Panc1 (cell line): ENCODE measurements at regions not wholly inside any gene's neighbourhood (a gene's known extent, or its start where the extent isn't known, plus 50 kb on each side); places are given as distances from the start of the nearest gene placed in this dataset.

ENCODE experiments used
- ATAC-seq: fragments of 200-7000 bp; cut with Tn5 transposase; 2 replicates; pipeline ENCODE4 v1.9.1; 2020; ENCODE audit warnings: mild to moderate bottlenecking, moderate library complexity
- BruUV-seq: library from RNA; stranded (reverse); fragments of 400-500 nt; replicated peaks from 2 replicates; lab custom pipeline; 2021; lab: Mats Ljungman, UMichigan
- CTCF ChIA-PET: fragments of 300-600 bp; sonication (Branson Sonifier 250); formaldehyde crosslinking; loops from one replicate; lab custom pipeline; 2022; ENCODE audit warnings: antibody characterized with exemption; lab: Charles Lee
- POLR2A ChIA-PET: fragments of 300-600 bp; sonication (Branson Sonifier 250); formaldehyde crosslinking; loops from one replicate; lab custom pipeline; 2022; ENCODE audit warnings: antibody characterized with exemption; lab: Charles Lee
- DNase-seq: peaks from one replicate; pipeline ENCODE4 v3.0.0-alpha.2; 2010; ENCODE audit warnings: low read depth, low spot score
- H3K27ac ChIP-seq: 2 replicates; pipeline ENCODE4 v1.5.1; 2011; ENCODE audit warnings: mild to moderate bottlenecking, low read length, inconsistent platforms
- H3K27me3 ChIP-seq: fragments of 200-500 bp; sonication (Bioruptor generic); 2 replicates; pipeline ENCODE4 v1.6.0; 2014; ENCODE audit warnings: low read length, inconsistent platforms; ENCODE audit not compliant: control insufficient read depth, insufficient read depth
- H3K36me3 ChIP-seq: fragments of 200-500 bp; sonication (Bioruptor generic); 2 replicates; pipeline ENCODE4 v1.5.1; 2014; ENCODE audit warnings: inconsistent platforms, mild to moderate bottlenecking, low read length, moderate library complexity; ENCODE audit not compliant: control insufficient read depth, insufficient read depth
- H3K4me1 ChIP-seq: 2 replicates; pipeline ENCODE4 v1.5.1; 2011; ENCODE audit warnings: inconsistent platforms, mild to moderate bottlenecking, low read length, moderate library complexity; ENCODE audit not compliant: control insufficient read depth, insufficient read depth
- H3K4me3 ChIP-seq, 2 experiments: 2 replicates each; pipeline ENCODE4 v1.5.1; 2011 to 2012; ENCODE audit warnings: low read depth in 2 of 2, low read length in 2 of 2, mild to moderate bottlenecking in 2 of 2, inconsistent platforms in 1 of 2, moderate library complexity in 1 of 2
- H3K9me3 ChIP-seq: fragments of 200-500 bp; sonication (Bioruptor generic); 2 replicates; pipeline ENCODE4 v1.5.1; 2014; ENCODE audit warnings: low read depth, mild to moderate bottlenecking, inconsistent platforms, low read length, moderate library complexity; ENCODE audit not compliant: control insufficient read depth, insufficient read depth
- POLR2AphosphoS5 ChIP-seq: IDR thresholded peaks from 2 replicates; pipeline ENCODE4 v1.6.1; 2012; ENCODE audit warnings: mild to moderate bottlenecking, low read depth, low read length, moderate library complexity
- SIN3A ChIP-seq: IDR thresholded peaks from 2 replicates; pipeline ENCODE4 v1.6.1; 2012; ENCODE audit warnings: low read depth, mild to moderate bottlenecking, low read length, moderate library complexity, borderline replicate concordance; ENCODE audit not compliant: insufficient read depth
- TCF7L2 ChIP-seq: IDR thresholded peaks from 2 replicates; pipeline ENCODE4 v1.6.1; 2011; ENCODE audit warnings: mild to moderate bottlenecking, low read depth, low read length, inconsistent platforms
- in situ Hi-C: cut with HindIII; loops from 2 replicates; pipeline ENCODE4 v1.10.0; 2016; ENCODE audit warnings: low sequenced_read_pairs, low pct_unique_long_range_greater_than_20kb
- intact Hi-C: fragments of 100-400 bp; cut with micrococcal nuclease; formaldehyde crosslinking; loops from one replicate; pipeline ENCODE4 v1.10.0; 2022; ENCODE audit not compliant: unreplicated experiment
- TF ChIP-seq, protein P1 (sequence below): fragments of 450-650 bp; IDR thresholded peaks from 2 replicates; pipeline ENCODE4 v1.5.1; 2017; ENCODE audit warnings: mild to moderate bottlenecking
- TF ChIP-seq, protein P2 (sequence below), 2 experiments: IDR thresholded peaks; 2 replicates each; pipeline ENCODE4 v1.6.1; 2011 to 2012; ENCODE audit warnings: low read depth in 2 of 2, control low read depth in 1 of 2, low read length in 1 of 2, mild to moderate bottlenecking in 1 of 2, moderate library complexity in 1 of 2; ENCODE audit not compliant: insufficient read depth in 1 of 2

DNA sequence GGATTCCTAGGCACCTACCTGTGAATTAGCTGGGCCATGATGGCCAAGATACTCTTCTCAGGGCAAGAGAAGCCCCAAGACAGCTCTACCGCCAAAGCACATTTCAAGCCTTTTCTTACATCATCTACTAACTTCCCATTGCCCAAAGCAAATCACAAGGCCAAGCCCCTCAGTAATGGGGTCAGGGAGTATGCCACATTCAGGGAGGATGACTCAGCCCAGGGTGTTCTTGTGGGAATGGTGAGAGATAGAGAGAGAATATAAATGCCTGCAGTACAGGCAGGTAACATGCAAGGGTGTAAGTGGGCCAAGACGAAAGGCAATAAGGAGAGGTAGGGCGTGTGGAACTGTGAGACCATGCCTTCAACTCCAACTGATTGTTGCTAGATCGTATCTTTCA, 162.5 kb upstream of the ISX start:
- H3K27ac ChIP-seq, result no peak overlapping the region
- CTCF ChIA-PET, result no interaction called here
- in situ Hi-C loops, result no loop called here
- no peaks in the 10 kb centered on the region for H3K27me3 ChIP-seq
- intact Hi-C loops, result no loop called here
- H3K9me3 ChIP-seq, result no peaks in the 10 kb centered on the region
- H3K4me3 ChIP-seq, result no peak overlapping the region
- ATAC-seq (no peak), DNase-seq (no peak)
- no peaks in the 10 kb centered on the region for H3K4me1 ChIP-seq
- no TSS peak for BruUV-seq
- no peaks in the 10 kb centered on the region for H3K36me3 ChIP-seq
- POLR2A ChIA-PET, result no interaction called here
- TF ChIP-seq, protein P1, sequence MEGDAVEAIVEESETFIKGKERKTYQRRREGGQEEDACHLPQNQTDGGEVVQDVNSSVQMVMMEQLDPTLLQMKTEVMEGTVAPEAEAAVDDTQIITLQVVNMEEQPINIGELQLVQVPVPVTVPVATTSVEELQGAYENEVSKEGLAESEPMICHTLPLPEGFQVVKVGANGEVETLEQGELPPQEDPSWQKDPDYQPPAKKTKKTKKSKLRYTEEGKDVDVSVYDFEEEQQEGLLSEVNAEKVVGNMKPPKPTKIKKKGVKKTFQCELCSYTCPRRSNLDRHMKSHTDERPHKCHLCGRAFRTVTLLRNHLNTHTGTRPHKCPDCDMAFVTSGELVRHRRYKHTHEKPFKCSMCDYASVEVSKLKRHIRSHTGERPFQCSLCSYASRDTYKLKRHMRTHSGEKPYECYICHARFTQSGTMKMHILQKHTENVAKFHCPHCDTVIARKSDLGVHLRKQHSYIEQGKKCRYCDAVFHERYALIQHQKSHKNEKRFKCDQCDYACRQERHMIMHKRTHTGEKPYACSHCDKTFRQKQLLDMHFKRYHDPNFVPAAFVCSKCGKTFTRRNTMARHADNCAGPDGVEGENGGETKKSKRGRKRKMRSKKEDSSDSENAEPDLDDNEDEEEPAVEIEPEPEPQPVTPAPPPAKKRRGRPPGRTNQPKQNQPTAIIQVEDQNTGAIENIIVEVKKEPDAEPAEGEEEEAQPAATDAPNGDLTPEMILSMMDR, result no peak

DNA sequence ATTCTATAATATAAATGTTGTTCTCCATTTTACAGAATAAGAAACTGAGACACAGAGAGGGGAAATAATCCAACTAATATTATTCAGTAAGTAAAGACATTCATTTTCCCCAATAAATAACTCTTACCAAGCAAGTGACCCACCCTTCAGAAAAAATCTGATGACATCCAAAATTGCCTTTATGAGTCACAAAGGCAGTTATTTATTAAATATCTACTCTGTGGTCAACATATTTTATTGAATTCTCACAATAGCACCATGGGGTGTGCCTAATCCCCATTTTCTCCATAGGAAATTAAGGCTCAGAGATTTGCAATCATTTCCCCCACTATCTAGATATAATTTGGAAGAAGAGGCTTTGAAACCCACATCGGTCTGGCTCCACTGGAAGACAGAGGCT, 161.5 kb upstream of the ISX start:
- ATAC-seq (no peak), DNase-seq (no peak)
- H3K4me3 ChIP-seq, result no peak overlapping the region
- no peaks in the 10 kb centered on the region for H3K36me3 ChIP-seq
- H3K27me3 ChIP-seq, result no peaks in the 10 kb centered on the region
- TF ChIP-seq, protein P1, result no peak
- TF ChIP-seq POLR2AphosphoS5 (no peak), TCF7L2 (no peak), SIN3A (no peak)
- TF ChIP-seq, protein P2, sequence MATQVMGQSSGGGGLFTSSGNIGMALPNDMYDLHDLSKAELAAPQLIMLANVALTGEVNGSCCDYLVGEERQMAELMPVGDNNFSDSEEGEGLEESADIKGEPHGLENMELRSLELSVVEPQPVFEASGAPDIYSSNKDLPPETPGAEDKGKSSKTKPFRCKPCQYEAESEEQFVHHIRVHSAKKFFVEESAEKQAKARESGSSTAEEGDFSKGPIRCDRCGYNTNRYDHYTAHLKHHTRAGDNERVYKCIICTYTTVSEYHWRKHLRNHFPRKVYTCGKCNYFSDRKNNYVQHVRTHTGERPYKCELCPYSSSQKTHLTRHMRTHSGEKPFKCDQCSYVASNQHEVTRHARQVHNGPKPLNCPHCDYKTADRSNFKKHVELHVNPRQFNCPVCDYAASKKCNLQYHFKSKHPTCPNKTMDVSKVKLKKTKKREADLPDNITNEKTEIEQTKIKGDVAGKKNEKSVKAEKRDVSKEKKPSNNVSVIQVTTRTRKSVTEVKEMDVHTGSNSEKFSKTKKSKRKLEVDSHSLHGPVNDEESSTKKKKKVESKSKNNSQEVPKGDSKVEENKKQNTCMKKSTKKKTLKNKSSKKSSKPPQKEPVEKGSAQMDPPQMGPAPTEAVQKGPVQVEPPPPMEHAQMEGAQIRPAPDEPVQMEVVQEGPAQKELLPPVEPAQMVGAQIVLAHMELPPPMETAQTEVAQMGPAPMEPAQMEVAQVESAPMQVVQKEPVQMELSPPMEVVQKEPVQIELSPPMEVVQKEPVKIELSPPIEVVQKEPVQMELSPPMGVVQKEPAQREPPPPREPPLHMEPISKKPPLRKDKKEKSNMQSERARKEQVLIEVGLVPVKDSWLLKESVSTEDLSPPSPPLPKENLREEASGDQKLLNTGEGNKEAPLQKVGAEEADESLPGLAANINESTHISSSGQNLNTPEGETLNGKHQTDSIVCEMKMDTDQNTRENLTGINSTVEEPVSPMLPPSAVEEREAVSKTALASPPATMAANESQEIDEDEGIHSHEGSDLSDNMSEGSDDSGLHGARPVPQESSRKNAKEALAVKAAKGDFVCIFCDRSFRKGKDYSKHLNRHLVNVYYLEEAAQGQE (IDR thresholded peaks at IDR 0.05; ENCODE audit: insufficient read depth in 1 of 2, low read depth in 2 of 2, low read length in 1 of 2), result no peak
- H3K27ac ChIP-seq, result no peak overlapping the region
- ChIA-PET CTCF (interaction anchor here (0.6 kb wide), 1 partner anchor 37 kb away, joined by 3 read pairs; no protein-coding TSS in a partner anchor), POLR2A (no interaction called here)
- H3K9me3 ChIP-seq, result no peaks in the 10 kb centered on the region
- in situ Hi-C loops (no loop called here), intact Hi-C loops (no loop called here)
- no TSS peak for BruUV-seq
- H3K4me1 ChIP-seq, result no peaks in the 10 kb centered on the region

DNA sequence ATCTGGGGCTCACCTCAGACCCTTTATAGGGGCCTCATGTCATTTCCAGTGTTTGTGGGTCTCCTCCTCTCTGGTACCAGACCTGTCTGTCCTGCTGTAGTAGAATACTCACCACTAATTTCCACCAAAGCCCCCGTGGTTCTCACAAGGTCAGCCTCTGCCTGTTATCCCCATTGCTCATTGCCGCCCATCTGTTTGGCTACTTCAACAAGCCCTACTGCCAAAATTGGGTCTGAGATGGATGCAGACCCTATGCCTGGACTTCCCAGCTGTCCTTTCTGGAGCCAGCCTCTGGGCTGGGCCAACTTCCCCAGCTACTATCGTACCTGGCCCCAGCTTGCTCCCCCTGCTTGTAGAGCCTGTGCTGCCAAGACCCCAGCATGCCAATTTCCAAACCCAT, 152.1 kb upstream of the ISX start:
- H3K4me3 ChIP-seq, result no peak overlapping the region
- in situ Hi-C loops (no loop called here), intact Hi-C loops (no loop called here)
- H3K27ac ChIP-seq, result no peak overlapping the region
- BruUV-seq, result no TSS peak
- no peaks in the 10 kb centered on the region for H3K9me3 ChIP-seq
- H3K27me3 ChIP-seq, result no peaks in the 10 kb centered on the region
- ATAC-seq (no peak), DNase-seq (no peak)
- no peaks in the 10 kb centered on the region for H3K4me1 ChIP-seq
- TF ChIP-seq, protein P1, result no peak
- TF ChIP-seq TCF7L2, result no peak
- no peak for TF ChIP-seq SIN3A
- no peak for TF ChIP-seq POLR2AphosphoS5
- TF ChIP-seq, protein P2 (IDR thresholded peaks at IDR 0.05; ENCODE audit: insufficient read depth in 1 of 2, low read depth in 2 of 2, low read length in 1 of 2), result no peak
- ChIA-PET CTCF (no interaction called here), POLR2A (no interaction called here)
- no peaks in the 10 kb centered on the region for H3K36me3 ChIP-seq
